Activated gamma-delta T cell (primary cell): ENCODE measurements at regions not wholly inside any gene's neighbourhood (a gene's known extent, or its start where the extent isn't known, plus 50 kb on each side); places are given as distances from the start of the nearest gene placed in this dataset.

Experiments
- DNase-seq: peaks from one replicate; lab custom pipeline; 2025; lab: John Stamatoyannopoulos, UW

- DNase-seq = no peak
These were observed 60.8 kb upstream of the ARHGEF26 start for GRCh38 chr3:154060238-154061000.

GRCh38 chr3:154061001-154061370 lies 60.2 kb upstream of the ARHGEF26 start:
- no peak for DNase-seq

GRCh38 chr3:154062513-154062912 lies 58.7 kb upstream of the ARHGEF26 start:
- DNase-seq = no peak

GRCh38 chr3:154071146-154071545 lies 50.0 kb upstream of the ARHGEF26 start:
- no peak for DNase-seq
